ENCODE measurements at regions not wholly inside any gene's neighbourhood (a gene's known extent, or its start where the extent isn't known, plus 50 kb on each side); places are given as distances from the start of the nearest gene placed in this dataset.

- DNase-seq (ENCODE audit: low read depth), result no peak
These were observed 283.4 kb upstream of the GRIP1 start for GRCh38 chr12:66962290-66962689.

GRCh38 chr12:66963901-66964300 is 285.0 kb upstream of the GRIP1 start:
- DNase-seq (ENCODE audit: low read depth), result no peak

GRCh38 chr12:66964629-66965028 is 285.8 kb upstream of the GRIP1 start:
- DNase-seq (ENCODE audit: low read depth), result no peak

GRCh38 chr12:66965621-66966020 is 286.7 kb upstream of the GRIP1 start:
- no peak for DNase-seq (ENCODE audit: low read depth)

GRCh38 chr12:66971816-66972215 is 292.9 kb upstream of the GRIP1 start:
- no peak for DNase-seq (ENCODE audit: low read depth)

- no peak for DNase-seq (ENCODE audit: low read depth)
These were observed 292.6 kb upstream of the CAND1 start for GRCh38 chr12:66976526-66976925.

- DNase-seq (ENCODE audit: low read depth), result no peak
These were observed 290.4 kb upstream of the CAND1 start for GRCh38 chr12:66978802-66979201.

- DNase-seq (ENCODE audit: low read depth), result no peak
These were observed 289.9 kb upstream of the CAND1 start for GRCh38 chr12:66979251-66979650.

GRCh38 chr12:66984077-66984476 is 285.1 kb upstream of the CAND1 start:
- DNase-seq (ENCODE audit: low read depth), result no peak

GRCh38 chr12:66984962-66985361 is 284.2 kb upstream of the CAND1 start:
- no peak for DNase-seq (ENCODE audit: low read depth)

- DNase-seq (ENCODE audit: low read depth), result no peak
These were observed 270.0 kb upstream of the CAND1 start for GRCh38 chr12:66999141-66999540.

GRCh38 chr12:67001251-67001650 is 267.9 kb upstream of the CAND1 start:
- no peak for DNase-seq (ENCODE audit: low read depth)

- DNase-seq (ENCODE audit: low read depth), result no peak
These were observed 266.4 kb upstream of the CAND1 start for GRCh38 chr12:67002720-67003119.

- DNase-seq (ENCODE audit: low read depth), result no peak
These were observed 262.5 kb upstream of the CAND1 start for GRCh38 chr12:67006610-67007009.

GRCh38 chr12:67014642-67015041 is 254.5 kb upstream of the CAND1 start:
- no peak for DNase-seq (ENCODE audit: low read depth)

GRCh38 chr12:67018105-67018504 is 251.1 kb upstream of the CAND1 start:
- DNase-seq (ENCODE audit: low read depth), result no peak

GRCh38 chr12:67019070-67019469 is 250.1 kb upstream of the CAND1 start:
- no peak for DNase-seq (ENCODE audit: low read depth)

- DNase-seq (ENCODE audit: low read depth), result peak; percentile 4
These were observed 243.5 kb upstream of the CAND1 start for GRCh38 chr12:67025543-67026114.

- DNase-seq (ENCODE audit: low read depth), result no peak
These were observed 242.5 kb upstream of the CAND1 start for GRCh38 chr12:67026487-67027246.

GRCh38 chr12:67028529-67028928 is 240.6 kb upstream of the CAND1 start:
- DNase-seq (ENCODE audit: low read depth), result no peak

GRCh38 chr12:67034110-67034879 is 234.9 kb upstream of the CAND1 start:
- no peak for DNase-seq (ENCODE audit: low read depth)

- DNase-seq (ENCODE audit: low read depth), result no peak
These were observed 234.0 kb upstream of the CAND1 start for GRCh38 chr12:67035121-67035520.

- DNase-seq (ENCODE audit: low read depth), result no peak
These were observed 230.7 kb upstream of the CAND1 start for GRCh38 chr12:67038486-67038885.

All from GM04504 (cell line).